Stimulated activated CD4-positive, alpha-beta T cell treated with anti-CD3 and anti-CD28 coated beads, Interleukin-4, amount 100 ng/mL, for 24 hours (primary cell): ENCODE measurements at regions not wholly inside any gene's neighbourhood (a gene's known extent, or its start where the extent isn't known, plus 50 kb on each side); places are given as distances from the start of the nearest gene placed in this dataset.

Source experiments
- DNase-seq: peaks from one replicate; pipeline ENCODE4 v3.0.0-alpha.2; 2020

DNA sequence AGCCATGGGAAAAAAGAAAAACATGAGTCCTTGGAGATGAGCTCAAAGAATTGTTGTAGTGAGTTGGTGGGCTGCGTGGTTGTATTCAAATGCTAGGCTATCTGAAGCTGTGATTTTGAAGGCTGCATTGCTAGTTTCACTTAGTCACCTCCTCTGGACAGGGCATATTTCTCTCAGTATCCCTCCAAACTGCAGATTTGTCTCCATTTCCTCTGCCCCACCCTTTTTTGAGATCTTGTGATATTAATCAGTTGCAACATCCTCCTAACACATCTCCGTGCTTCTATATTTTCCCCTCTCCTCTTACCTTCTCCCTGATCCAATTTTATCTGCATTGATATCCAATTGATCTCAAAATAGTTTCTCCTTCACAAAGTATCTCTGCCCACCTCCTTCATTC lies 1048.0 kb upstream of the WWC1 start:
- DNase-seq = no peak

DNA sequence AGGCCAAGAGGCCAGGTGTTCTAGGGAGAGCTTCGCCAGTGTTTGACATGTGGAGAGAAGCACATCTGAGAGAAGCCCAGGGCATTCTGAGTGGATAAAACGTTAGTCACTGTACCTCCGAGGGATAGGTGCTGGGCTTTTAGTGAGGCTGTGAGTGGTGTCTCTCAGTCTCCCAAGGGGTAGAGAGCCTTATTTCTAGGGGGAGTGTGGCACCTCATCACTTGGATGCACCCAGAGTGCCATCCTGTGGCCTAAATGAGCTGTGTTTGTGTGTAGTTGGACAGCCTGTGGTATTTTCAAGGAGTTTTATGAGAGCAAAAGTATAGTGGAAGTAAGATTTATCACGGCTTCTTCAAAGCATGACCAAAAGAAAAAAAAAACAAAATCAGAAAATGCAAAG lies 1046.9 kb upstream of the WWC1 start:
- no peak for DNase-seq

DNA sequence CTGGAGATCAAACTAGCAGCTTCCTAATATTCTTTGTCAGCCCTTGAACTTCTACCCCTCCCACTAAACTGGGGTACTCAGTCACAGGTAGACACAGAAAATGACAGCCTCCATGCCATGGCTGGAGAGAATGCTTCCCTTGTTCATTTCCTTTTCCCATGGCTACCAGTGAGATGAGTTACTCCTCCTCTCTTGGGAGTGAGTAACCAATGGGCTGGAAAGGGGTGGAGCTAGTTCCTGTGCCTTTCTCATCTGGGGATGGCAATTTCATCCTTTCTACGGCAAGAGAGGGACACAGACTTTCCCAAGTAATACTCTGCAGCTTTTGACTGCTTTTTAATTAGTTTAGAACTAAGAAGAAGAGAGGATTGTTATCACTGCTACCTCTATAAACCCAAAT lies 1045.6 kb upstream of the WWC1 start:
- no peak for DNase-seq

DNA sequence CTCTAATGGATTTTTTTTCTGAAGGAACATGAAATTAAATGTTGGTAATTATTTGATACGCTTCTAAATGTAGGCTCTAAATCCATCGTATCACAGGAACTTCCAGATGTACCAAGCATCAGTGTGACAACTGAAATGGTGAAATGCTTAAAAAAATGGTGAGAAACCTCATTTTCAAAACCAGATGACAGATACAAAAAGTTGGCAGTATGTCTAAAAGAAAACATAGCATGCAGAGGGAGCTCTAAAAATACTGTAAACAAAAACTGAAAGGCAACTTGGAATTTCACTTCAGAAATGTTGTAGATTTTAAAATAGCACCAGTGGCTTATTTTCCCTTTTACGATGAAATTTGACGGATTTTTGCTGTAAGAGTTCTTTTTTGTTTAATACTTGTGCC lies 1043.6 kb upstream of the WWC1 start:
- no peak for DNase-seq

DNA sequence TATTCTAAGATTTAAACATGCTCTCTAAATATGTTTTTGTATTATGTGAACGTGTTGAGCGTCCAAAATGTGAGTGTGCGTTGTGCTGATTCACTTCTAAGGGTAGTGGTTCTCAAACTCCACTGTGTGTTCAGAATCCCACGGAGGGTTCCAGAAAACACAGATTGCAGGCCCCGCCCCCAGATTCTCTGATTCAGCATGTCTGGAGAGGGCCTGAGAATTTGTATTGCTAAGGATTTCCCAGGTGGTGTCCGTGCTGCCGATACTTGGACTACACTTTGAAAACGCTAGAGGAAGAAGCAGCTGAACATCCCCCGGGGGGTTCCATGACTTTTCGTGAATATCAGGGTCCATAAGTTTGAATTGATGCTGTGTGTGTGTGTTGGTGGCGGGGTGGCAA lies 1043.2 kb upstream of the WWC1 start:
- DNase-seq = no peak

DNA sequence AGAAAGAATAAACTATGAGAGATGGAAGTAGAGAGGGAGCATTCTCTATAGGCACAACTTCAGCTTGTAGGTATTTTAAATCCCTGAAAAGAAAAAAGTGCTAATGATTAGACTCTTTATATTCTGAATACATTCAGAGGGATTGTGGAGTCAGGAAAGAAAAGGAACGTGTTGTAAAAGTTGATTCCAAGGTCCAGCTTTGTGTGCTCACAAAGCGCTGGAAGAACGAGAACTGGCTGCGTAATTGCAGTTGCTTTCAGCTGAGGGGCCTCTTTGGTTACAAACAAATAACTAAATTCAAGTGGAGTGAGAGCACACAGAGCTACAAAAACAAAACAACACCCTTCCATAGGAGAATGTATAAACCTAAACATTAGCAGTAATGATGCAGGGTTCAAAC lies 1040.4 kb upstream of the WWC1 start:
- no peak for DNase-seq

DNA sequence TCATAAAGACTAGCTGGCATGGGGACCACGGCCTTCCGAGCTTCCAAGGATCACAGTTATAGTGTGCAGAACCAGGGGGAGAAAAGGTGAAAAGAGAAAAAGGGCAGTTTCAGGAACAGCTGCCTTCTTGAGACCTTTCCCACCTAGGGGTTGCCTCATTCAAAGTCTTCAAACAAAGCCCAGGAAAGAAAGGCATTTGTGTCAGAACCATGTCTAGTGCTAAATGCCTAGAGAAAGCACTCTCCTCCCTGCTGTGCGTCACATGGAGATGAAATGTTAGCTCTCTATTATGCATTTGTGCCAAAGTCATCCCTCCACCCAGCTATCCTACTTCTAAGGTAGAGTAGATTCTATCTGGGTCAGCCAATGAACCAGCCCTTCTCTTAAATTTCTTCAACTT lies 1037.3 kb upstream of the WWC1 start:
- no peak for DNase-seq

DNA sequence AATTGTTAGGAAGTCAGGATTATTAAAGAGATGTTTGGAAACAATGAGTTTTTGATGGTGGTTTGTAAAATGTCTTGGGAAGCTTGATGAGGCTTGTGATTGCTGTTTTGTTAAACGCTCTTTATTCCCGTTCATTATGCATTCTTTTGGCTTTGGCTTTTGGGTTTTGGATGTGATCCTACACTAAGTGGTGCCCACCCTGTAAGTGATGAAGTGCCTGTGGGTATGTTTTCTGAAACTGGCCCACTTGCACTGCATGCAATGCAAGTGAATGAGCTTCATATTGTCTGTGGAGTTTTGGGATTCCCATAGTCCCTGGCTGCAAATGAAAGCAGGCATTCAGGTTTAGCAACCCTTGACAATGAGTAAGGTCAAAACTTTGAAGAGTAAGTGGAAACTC lies 1035.5 kb upstream of the WWC1 start:
- DNase-seq = no peak

DNA sequence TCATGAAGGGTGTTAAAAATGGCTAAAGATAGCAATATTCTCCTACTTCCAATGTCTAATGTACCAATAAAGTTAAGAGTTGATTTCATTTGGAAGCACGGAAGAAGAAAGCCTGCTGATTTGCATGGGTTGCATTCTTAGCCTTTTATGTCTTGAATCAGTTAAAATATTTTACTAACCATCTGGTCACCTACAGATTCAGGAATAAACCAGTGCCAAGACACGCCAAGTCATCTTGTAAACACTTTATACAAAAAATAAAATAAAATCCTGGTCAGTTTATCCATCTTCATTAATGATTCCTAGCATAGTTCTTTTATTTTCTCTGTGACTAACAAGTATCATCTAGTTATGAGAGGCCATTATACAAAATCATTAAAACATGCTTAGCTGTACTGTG lies 1031.6 kb upstream of the WWC1 start:
- DNase-seq = no peak

DNA sequence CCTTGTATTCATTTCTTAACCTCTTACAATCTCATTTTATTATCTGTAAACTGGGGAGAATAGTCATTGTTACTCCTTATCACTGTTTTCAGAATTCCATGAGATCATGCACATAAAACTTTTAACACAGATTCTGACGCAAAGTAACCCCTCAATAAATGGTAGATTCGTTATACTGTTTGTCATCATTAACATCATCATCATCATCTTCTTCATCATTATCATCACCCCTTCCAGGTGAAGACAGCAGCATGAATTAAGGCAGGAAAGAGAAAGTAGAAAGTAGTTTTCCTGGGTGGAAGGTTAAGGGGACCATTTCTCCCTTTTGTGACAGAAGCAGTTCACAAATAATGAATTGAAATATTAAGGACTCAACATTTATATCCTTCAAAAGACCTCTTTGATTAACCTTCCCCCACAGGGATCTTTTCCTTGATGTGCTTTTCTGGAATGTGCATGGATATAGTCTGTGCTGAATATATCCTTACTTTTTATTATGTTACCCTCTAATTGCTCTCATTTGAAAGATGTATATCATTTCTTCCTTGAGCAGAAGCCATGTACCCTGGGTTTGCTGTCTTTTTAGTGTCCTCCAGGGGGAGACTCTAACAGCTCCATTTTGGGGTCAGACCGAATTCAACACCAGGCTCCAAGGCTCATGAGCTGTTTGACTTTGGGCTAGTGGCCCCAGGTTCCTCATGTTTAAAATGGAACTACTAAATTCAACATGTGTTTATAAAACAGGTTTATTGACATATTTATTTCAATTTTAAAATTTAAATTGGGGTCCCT lies 1029.9 kb upstream of the WWC1 start:
- DNase-seq = no peak

DNA sequence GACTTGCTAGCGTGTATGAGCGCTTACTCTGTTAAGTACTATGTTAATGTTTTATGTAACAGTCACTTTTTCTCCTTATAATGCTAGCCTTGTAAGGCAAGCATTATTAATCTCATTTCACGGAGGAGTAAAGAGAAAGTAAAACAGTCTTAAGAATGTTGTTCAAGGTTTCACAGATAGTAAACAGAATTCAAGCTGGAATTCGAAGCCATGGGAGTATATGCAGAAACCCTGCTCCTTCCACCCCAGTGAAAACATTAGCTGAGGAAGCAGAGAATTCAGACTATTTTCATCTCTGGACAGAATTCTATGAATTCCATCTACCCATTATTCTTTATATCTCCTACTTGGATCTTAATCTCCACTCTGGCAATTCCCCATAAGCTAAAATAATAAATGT lies 1028.3 kb upstream of the WWC1 start:
- no peak for DNase-seq

DNA sequence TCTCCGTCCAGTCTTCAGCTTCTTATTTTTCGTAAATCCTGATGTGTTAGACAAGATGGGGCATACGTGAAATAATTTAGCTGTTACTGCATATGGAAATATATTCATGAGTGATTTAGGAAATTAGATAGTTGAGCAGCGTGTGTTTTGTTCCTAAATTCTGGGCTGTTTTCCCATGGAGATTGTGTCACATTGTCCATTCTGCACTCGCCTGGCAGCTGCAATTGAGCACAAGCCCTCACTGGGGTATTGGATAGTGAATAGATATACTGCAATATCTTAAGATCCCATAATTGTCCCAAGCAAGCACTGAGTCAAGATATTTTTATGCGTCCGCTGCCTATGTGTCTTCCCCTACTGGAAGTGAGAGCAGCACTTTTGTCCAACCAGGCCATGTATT lies 1027.1 kb upstream of the WWC1 start:
- no peak for DNase-seq

DNA sequence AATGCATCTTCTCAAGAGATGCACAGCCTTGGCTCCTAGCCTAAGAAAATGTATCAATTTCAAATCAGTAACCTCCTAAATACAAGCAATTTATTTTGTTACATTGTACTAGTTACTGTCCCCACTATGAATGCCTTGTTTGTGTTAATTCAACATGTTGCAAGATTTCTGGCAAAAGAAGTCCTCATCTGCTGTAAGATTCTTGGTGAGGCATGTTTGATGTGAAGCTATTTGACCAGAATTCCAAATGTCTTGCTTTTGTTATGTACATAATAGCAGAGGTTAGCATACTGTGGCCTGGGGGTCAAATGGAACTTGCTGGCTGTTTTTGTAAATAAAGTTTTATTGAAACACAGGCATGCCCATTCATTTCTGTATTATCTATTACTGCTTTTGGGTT lies 1023.1 kb upstream of the WWC1 start:
- DNase-seq = no peak

DNA sequence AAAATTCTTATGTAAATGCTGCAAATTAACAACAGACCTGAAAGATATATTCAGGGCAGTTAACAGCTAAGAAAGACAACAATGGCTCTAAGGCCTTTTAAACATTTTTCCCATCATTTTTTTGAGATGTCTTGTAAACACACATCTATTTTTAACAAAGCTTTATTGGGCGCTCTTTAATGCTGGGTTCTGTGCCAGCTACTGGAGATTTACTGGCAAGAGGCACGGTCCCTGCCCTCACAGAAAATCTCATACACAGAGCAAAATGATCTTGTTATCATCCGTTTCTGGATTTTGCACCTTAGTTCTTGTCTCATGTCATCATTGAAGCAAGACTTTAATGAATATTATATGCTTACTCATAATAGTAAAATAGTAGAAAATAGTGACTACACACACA lies 1022.3 kb upstream of the WWC1 start:
- no peak for DNase-seq

DNA sequence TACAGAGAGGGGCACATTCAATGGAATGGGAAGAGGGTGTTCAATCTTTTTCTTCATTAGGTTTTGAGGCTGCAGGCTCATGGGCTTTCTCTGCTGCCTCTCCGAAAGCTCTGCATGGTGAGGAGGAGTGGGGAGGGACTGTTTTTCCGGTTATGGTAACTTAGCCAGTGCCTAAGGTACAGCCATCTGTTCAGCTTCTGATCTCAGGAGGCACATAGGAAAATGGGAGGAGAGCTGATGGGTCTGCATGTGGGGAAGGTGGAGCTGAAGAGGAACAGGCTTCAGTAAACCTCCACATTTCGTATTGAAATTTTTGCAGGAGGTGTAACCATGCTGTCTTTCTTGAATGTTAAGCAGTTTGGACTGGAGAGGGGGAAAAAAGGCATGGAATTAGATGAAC lies 1020.4 kb upstream of the WWC1 start:
- DNase-seq = no peak

DNA sequence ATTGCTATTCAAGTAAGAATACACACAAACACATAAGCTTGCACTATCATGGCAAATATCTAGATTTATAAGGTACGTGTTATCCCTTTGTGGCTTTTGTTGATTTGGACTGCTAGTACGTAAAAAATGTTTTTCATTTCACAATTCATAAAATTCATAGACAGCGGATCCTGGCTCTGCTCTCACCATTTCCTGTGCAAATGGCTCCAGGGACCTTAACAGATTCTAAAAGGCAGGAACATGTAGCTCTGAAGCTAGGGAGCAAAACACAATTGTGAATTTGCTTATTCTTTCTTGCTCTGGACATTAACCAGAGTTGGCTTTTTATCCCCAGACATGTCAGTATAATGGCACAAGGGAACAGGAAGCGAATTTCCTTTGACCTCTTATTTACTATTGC lies 1019.9 kb upstream of the WWC1 start:
- DNase-seq = no peak

DNA sequence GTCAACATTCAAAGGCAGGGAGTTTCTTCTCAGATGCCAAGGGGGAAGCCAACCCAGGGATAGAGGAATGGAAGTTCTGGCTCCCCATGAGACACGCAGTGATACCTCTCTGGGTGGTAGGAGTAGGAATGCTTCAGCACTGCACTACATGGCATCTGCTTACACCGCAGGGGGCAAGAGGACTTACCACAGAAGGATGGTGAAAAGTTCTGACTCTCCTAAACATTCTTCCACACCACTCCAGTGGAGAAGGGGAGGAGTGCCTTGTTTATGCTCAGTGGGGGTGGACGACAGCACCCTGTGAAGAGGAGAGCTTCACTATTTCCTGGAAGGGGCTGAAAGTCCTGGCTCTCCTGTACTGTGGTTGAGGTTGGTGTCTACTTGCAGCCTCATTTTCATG lies 1011.3 kb upstream of the WWC1 start:
- DNase-seq = no peak

DNA sequence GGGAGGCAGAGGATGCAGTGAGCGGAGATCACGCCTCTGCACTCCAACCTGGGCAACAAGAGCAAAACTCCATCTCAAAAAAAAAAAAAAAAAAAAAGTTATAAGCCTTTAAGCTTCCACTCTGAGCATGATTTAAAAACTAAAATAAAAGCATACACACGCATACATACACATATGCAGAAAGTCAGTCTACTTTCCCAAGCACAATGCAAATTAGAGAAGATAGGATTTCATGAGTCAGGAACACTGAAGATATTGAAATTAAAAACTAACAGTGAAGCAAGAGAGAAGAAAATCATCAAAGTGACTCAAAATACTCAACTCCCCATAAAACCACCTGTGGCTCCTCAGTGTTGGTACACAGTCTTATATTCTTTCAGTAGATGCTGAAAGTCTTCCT lies 1009.5 kb upstream of the WWC1 start:
- DNase-seq = no peak

DNA sequence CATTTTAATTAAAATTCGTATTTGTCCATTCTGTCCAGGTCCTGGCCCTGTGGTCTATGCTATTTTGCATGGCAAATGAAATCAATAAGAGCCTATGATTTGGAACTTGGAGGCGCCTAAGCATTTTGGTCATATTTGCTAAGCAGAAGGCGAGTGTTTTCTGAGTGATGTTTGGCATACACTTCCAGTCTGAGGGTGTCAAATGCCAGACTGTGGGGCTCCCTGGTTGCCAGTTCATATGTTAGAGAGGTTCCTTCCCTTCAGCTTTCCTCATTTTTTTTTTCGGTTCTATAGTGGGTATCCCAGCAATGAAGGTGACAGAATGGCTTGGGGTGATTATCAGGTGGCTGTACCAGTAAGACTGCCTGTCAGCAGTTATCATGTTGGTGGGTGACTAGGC lies 1007.8 kb upstream of the WWC1 start:
- no peak for DNase-seq

DNA sequence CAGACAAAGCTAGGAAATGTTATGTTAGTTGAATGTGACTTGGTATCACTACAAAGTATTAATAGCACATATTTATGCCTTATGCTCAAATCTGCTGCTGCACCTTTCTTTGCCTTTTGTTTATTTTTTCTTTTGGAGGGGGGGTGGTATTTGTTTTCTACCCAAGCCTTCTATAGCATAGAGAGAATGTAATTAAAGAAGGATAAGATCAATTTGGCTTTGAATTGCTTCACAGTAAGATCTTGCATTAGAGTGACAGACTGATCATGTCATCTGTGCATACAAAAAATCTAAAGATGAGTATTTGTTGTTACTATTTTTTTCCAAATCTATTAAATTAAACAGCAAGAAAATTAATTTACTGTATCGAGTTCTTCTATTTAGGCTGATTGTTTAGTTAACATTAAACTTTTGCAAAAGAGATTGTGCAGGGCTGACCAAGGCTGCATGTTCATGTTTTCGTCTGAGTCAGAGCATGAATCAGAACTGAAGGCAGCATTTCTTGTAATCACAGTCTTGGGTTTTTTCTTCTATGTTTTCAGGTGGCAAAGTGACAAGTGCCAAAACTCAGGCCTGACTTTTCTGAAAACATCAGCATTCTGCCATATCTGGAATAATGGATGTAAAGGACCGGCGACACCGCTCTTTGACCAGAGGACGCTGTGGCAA lies 1007.1 kb upstream of the WWC1 start:
- no peak for DNase-seq

DNA sequence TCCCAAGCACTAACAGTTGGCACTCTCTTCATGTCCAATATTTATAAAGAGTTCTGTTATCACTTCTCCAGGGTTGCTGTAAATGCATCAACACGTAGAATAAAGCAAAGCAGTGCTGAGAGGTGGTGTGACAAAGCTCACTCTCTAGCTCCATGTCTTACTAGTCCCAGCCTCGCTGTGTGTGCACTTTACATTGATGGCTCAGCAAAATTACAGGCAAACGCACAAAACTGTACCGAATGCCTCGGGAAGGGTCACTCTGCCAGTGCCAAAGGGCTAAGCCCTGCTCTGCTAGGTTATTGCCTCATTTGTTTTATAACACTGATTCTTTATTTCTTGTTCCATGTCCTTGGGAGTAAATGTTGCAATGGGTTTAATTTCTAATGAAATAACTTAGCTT lies 1005.9 kb upstream of the WWC1 start:
- no peak for DNase-seq

DNA sequence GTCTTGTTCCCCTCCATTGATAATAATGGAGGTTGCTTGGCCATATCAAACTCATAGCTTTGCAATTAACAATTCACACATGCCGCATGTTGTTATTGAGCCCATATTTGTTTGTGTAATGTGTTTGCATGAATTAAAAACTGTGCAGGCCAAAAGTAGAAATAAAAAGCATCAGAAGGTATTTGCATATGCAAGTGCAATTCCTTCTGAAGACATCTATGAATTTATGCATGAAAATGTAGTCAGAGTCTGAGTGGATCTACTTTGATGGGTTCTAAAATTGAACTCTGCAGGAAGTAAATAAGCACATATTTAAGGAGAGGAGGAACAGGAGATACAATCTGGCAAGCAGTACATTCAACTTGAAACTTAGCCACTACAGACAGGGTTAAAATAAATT lies 1004.6 kb upstream of the WWC1 start:
- DNase-seq = no peak

DNA sequence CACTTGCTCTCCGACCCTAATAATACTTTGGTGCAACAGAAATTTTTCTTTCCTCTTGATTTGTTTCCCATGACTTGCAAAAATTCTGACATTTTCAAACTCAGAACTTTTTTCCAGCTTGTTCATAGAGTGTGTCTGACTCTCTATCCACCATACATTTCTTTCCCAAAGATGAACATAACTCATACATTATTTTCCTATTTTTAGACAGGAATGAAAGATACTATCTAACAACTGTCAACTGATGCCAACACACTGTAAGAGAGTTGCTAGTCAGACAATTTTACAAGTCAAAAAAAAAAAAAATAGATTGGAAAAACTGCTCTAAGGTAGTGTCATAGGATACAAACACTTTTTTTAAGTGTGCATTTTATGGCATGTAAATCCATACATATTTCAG lies 1001.0 kb upstream of the WWC1 start:
- DNase-seq = no peak

DNA sequence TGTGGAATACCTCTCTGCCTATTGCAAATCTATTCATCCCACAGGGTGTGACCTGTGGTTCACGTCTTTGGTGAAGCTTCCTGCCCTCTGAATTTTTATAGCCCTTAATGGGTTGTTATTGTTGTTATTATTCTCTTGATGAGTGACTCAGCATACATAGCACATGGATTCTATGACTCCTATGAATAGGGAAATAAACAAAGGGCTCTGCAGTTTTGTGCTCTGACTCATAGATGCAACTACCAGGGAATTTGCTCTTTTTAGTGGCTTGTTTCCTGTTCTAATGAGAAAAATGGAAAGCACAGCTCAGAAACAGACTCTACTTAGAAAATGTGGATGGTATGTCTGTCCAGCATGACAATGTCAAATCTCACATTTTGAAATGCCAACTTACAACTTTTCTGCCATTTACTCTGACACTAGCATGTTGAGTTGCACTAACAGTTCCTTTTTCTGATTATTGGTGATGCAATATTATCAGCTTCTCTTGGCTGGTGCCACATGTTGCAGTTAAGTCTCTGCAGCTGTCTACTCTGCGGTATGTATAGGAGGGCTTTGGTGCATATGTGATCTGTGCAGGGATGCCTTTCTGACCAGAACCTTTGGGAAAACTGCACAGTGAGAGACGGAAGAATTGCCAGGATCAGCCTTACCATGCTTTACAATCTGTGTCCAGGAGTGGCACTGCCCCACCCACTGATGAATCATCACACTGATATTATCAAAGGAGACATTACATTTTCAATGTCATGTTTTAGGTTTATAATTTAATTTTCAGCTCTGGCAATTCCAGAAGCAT lies 996.4 kb upstream of the WWC1 start:
- DNase-seq = no peak
